K562 (cell line): ENCODE measurements at regions not wholly inside any gene's neighbourhood (a gene's known extent, or its start where the extent isn't known, plus 50 kb on each side); places are given as distances from the start of the nearest gene placed in this dataset.

Experiments used
- EP300 ChIP-seq: IDR thresholded peaks from 2 replicates; pipeline ENCODE4 v1.6.1; 2012; ENCODE audit warnings: low read length, improper control_type of control experiment
- EP400 ChIP-seq: fragments of 450-650 bp; IDR thresholded peaks from 2 replicates; pipeline ENCODE4 v1.6.1; 2017; ENCODE audit warnings: antibody characterized with exemption, mild to moderate bottlenecking, moderate library complexity

DNA sequence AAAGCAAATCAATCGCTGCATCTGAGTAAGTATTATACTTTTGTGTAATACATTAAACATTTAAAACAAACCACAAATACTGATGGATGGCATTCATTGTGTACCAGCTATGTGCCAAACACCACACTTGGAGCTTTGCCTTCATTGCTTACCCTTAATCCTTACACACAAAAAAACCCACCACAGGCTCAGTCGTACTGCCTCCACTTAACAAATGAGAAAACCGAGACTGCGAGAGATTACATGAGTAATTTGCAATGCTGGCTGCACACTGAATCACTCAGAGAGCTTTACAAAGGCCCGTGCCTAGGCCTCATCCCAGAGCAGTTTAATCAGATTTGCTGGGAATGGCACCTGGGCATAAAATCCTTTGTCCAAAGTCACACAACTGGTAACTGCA, 130.5 kb downstream of the EDN1 start:
- TF ChIP-seq EP400 (no peak), EP300 (no peak)
